Peyer's patch (tissue), 4 donors: ENCODE measurements at regions not wholly inside any gene's neighbourhood (a gene's known extent, or its start where the extent isn't known, plus 50 kb on each side); places are given as distances from the start of the nearest gene placed in this dataset.

Experiments
- POLR2A ChIP-seq, 2 donors: fragments of 450-650 bp; IDR thresholded peaks; one replicate each; pipeline ENCODE4 v1.5.1; 2017; ENCODE audit warnings: antibody characterized with exemption in 2 of 2, mild to moderate bottlenecking in 2 of 2, moderate library complexity in 2 of 2
- TF ChIP-seq, protein P1 (sequence below), 6 experiments: fragments of 450-650 bp in 4 of 6; fragments of 200-600 bp in 2 of 6; sonication (generic) in 1 of 6; IDR thresholded peaks; one replicate each; pipeline ENCODE4 v1.5.1; 2017 to 2019; ENCODE audit warnings: antibody characterized with exemption in 6 of 6, mild to moderate bottlenecking in 3 of 6, moderate library complexity in 1 of 6

DNA sequence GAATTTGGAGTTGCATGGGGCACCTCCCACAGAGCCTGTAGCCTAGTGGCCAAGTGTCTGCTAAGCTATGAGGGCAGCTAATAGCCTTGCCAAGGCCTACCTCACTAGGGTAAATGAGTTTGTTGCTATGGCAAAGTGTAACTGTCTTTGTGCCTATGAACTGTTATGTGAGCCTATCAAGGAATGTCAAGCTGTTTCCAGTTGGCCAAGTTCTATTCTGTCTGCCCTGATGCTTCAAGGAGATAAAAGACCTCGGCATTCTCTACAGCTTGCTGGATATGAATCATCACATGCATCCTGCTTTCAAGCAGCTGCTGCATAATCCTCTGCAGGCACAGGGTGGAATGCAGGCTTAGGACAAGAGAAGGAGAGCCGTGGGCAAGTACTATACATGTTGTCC is 69.8 kb upstream of the CCDC112 start:
- TF ChIP-seq, protein P1, sequence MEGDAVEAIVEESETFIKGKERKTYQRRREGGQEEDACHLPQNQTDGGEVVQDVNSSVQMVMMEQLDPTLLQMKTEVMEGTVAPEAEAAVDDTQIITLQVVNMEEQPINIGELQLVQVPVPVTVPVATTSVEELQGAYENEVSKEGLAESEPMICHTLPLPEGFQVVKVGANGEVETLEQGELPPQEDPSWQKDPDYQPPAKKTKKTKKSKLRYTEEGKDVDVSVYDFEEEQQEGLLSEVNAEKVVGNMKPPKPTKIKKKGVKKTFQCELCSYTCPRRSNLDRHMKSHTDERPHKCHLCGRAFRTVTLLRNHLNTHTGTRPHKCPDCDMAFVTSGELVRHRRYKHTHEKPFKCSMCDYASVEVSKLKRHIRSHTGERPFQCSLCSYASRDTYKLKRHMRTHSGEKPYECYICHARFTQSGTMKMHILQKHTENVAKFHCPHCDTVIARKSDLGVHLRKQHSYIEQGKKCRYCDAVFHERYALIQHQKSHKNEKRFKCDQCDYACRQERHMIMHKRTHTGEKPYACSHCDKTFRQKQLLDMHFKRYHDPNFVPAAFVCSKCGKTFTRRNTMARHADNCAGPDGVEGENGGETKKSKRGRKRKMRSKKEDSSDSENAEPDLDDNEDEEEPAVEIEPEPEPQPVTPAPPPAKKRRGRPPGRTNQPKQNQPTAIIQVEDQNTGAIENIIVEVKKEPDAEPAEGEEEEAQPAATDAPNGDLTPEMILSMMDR (IDR thresholded peaks at IDR 0.05), result no peak
- no peak for TF ChIP-seq POLR2A (IDR thresholded peaks at IDR 0.05)
